ENCODE measurements at regions not wholly inside any gene's neighbourhood (a gene's known extent, or its start where the extent isn't known, plus 50 kb on each side); places are given as distances from the start of the nearest gene placed in this dataset.

DNA sequence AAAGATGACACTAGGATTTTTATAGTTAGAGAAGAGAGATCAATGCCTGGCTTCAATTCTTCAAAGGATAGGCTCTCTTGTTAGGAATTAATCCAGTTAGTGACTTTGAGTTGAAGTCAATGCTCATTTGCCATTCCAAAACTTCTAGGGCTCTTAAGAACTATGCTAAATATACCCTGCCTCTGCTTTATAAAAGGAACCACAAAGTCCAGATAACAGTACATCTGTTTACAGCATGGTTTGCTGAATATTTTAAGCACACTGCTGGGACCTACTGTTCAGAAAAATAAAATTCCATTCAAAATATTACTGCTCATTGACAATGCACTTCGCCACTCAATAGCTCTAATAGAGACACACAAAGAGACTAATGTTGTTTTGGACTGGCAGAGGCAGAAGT is 786.6 kb upstream of the DPPA4 start:
- no peak for TF ChIP-seq CTCF (IDR thresholded peaks at IDR 0.05)
- Histone ChIP-seq H3K27me3 (no peaks in the 10 kb centered on the region), H3K4me3 (no peak overlapping the region), H3K36me3 (no peaks in the 10 kb centered on the region), H3K9me3 (no peaks in the 10 kb centered on the region), H3K4me1 (no peaks in the 10 kb centered on the region), H3K27ac (no peak overlapping the region)
- FAIRE-seq (no peak), ATAC-seq (no peak), DNase-seq (no peak)
- intact Hi-C loops (cut with DNase I), result no loop called here
- WGBS, 2 donors, result 78 to 92% methylated on average over 1 of the region's 1 CpG

DNA sequence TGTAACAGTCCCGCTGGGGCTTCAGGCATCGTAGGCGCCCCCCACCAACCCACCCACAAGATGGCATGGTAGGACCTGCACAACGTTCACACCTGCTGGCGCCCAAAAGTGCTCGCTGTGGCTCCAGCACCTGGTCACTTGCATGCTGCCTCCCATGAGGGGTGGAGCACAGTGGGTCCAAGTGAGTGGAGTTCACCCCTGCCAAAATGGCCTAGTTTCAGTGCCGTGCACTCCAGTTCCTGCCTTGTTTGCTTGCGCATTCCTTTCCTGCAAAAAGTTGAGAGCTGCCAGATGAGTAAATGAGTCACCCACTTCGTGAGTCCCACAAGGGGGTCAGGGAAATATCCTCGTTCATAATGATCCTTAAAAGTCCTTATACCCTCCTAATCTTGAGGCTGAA is 788.7 kb upstream of the DPPA4 start:
- WGBS, 2 donors, result 71 to 72% methylated on average over 10 of the region's 10 CpGs
- no peak for FAIRE-seq
- Histone ChIP-seq H3K9me3 (no peaks in the 10 kb centered on the region), H3K27ac (no peak overlapping the region), H3K4me3 (no peak overlapping the region), H3K4me1 (no peaks in the 10 kb centered on the region), H3K27me3 (no peaks in the 10 kb centered on the region), H3K36me3 (no peaks in the 10 kb centered on the region)
- ATAC-seq, result no peak
- no peak for TF ChIP-seq CTCF (IDR thresholded peaks at IDR 0.05)
- intact Hi-C loops (cut with DNase I), result no loop called here
- peak in 1 of 6 donors; percentile 32 for DNase-seq

GRCh38 chr3:110133971-110134370 is 796.6 kb upstream of the DPPA4 start:
- no peak for TF ChIP-seq CTCF (IDR thresholded peaks at IDR 0.05)
- no peaks in the 10 kb centered on the region for H3K36me3 ChIP-seq
- FAIRE-seq (no peak), ATAC-seq (no peak), DNase-seq (no peak)
- no peaks in the 10 kb centered on the region for H3K27me3 ChIP-seq
- intact Hi-C loops (cut with DNase I), result no loop called here
- WGBS, 2 donors, result 57 to 84% methylated on average over 2 of the region's 2 CpGs
- no peak overlapping the region for H3K27ac ChIP-seq
- no peak overlapping the region for H3K4me3 ChIP-seq
- no peaks in the 10 kb centered on the region for H3K9me3 ChIP-seq
- H3K4me1 ChIP-seq, result no peaks in the 10 kb centered on the region

DNA sequence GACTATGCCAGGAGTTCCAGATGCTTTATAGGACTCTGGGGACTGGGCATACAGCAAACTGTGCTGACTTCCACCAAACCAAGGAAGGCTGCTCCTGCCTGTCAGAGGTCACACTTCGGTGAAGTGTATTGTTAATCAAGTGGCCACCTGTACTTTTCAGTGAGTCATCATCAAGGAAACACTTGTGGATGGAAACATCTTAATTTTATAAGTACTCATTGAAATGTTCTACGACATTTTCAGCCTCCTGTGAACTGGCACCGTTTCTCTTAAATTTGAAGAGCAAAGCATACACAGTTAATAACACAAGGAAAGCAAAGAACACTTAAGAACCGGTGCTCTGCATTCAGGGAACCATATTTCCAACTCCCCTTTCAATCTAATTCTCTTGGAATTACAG is 801.7 kb upstream of the DPPA4 start:
- no peaks in the 10 kb centered on the region for H3K27me3 ChIP-seq
- no peaks in the 10 kb centered on the region for H3K4me1 ChIP-seq
- TF ChIP-seq CTCF (IDR thresholded peaks at IDR 0.05), result no peak
- FAIRE-seq (no peak), DNase-seq (no peak), ATAC-seq (no peak)
- 56 to 65% methylated on average over 4 of the region's 4 CpGs for WGBS, 2 donors
- H3K27ac ChIP-seq, result no peak overlapping the region
- no peaks in the 10 kb centered on the region for H3K36me3 ChIP-seq
- no peaks in the 10 kb centered on the region for H3K9me3 ChIP-seq
- intact Hi-C loops (cut with DNase I), result no loop called here
- no peak overlapping the region for H3K4me3 ChIP-seq

DNA sequence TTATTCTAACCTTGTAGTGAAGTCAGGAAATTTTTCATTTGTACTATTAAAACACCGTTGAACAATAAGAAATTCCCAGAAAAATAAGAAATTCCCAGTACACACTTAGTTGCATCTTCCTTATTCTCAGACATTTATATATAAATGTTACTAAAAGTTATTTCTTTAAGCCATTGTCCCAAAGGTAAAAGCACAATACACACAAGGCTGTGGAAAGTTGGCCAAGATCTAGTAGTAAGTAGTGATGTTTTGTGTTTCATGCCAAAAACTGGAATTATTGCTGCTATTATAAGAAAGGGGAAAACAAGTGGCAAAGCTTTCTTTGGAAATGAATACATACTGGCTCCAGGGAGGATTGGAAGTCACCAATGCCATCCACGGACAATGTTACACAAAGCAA is 802.5 kb upstream of the DPPA4 start:
- no peaks in the 10 kb centered on the region for H3K9me3 ChIP-seq
- H3K36me3 ChIP-seq, result no peaks in the 10 kb centered on the region
- no peaks in the 10 kb centered on the region for H3K4me1 ChIP-seq
- H3K27ac ChIP-seq, result no peak overlapping the region
- WGBS, 2 donors, result 56 to 67% methylated on average over 2 of the region's 2 CpGs
- H3K4me3 ChIP-seq, result no peak overlapping the region
- no peak for TF ChIP-seq CTCF (IDR thresholded peaks at IDR 0.05)
- DNase-seq, result no peak
- intact Hi-C loops (cut with DNase I), result no loop called here
- no peaks in the 10 kb centered on the region for H3K27me3 ChIP-seq
- no peak for ATAC-seq
- no peak for FAIRE-seq

Data from pancreas (tissue), 10 donors.